HL-60 (cell line): ENCODE measurements at regions not wholly inside any gene's neighbourhood (a gene's known extent, or its start where the extent isn't known, plus 50 kb on each side); places are given as distances from the start of the nearest gene placed in this dataset.

Source experiments
- CTCF ChIP-seq: IDR thresholded peaks from one replicate; pipeline ENCODE4 v1.5.1; 2011; ENCODE audit warnings: low read length, control low read depth, inconsistent platforms; ENCODE audit not compliant: insufficient read depth
- POLR2AphosphoS5 ChIP-seq: IDR thresholded peaks from 2 replicates; pipeline ENCODE4 v1.6.1; 2012; ENCODE audit warnings: low read depth
- REST ChIP-seq: IDR thresholded peaks from 2 replicates; pipeline ENCODE4 v1.6.1; 2012; ENCODE audit warnings: low read depth; ENCODE audit not compliant: insufficient replicate concordance
- SPI1 ChIP-seq: IDR thresholded peaks from 2 replicates; pipeline ENCODE4 v1.6.1; 2012; ENCODE audit warnings: low read depth, mild to moderate bottlenecking, borderline replicate concordance

GRCh38 chr1:29388884-29389283, 152.6 kb downstream of the PTPRU start:
- TF ChIP-seq REST (no peak), CTCF (no peak), POLR2AphosphoS5 (no peak), SPI1 (no peak)
